GM13976 (cell line): ENCODE measurements at regions not wholly inside any gene's neighbourhood (a gene's known extent, or its start where the extent isn't known, plus 50 kb on each side); places are given as distances from the start of the nearest gene placed in this dataset.

Source experiments
- DNase-seq: peaks from one replicate; pipeline ENCODE4 v3.0.0; 2012; ENCODE audit warnings: low spot score
- in situ Hi-C: fragments of 300-500 bp; cut with MboI; formaldehyde crosslinking; loops from one replicate; pipeline ENCODE4 v1.12.0; 2022; ENCODE audit warnings: low sequenced_read_pairs, mixed read lengths, inconsistent platforms; ENCODE audit not compliant: unreplicated experiment
- TF ChIP-seq, protein P1 (sequence below): IDR thresholded peaks from 2 replicates; pipeline ENCODE4 v1.5.1; 2012; ENCODE audit warnings: borderline replicate concordance, mild to moderate bottlenecking; ENCODE audit not compliant: insufficient read depth; ENCODE audit errors: extremely low read depth, missing control alignments, control extremely low read depth

DNA sequence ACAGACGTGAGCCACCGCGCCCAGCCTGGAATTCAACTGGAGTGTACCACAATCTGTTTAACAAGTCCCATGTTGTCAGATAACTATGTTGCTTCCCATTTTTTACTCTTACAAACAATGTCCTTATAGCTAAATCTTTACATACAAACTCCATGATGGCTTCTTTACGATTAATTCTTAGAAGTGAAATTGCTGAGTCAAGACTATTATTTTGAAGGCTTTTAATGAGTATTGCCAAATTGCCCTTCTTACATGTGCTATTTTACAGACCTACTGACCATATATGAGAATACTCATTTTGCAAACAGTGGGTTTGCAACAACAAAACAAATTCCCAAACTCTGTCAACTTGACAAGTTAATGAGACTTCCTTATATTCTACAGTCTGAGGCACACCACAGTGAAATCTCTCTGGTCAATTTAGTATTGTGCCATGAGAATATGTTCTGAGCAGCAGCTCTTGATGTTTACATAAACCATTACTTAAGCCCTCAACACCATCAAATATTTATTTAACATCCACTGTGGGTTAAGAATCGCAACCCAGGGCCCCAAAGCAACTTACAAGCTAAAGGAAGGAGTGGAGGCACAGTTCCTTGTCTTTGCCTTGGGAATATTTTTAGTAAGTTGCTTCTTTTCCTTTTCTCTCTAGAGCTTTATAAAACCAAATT lies 128.5 kb downstream of the SPRY1 start:
- no peak for DNase-seq
- TF ChIP-seq, protein P1, sequence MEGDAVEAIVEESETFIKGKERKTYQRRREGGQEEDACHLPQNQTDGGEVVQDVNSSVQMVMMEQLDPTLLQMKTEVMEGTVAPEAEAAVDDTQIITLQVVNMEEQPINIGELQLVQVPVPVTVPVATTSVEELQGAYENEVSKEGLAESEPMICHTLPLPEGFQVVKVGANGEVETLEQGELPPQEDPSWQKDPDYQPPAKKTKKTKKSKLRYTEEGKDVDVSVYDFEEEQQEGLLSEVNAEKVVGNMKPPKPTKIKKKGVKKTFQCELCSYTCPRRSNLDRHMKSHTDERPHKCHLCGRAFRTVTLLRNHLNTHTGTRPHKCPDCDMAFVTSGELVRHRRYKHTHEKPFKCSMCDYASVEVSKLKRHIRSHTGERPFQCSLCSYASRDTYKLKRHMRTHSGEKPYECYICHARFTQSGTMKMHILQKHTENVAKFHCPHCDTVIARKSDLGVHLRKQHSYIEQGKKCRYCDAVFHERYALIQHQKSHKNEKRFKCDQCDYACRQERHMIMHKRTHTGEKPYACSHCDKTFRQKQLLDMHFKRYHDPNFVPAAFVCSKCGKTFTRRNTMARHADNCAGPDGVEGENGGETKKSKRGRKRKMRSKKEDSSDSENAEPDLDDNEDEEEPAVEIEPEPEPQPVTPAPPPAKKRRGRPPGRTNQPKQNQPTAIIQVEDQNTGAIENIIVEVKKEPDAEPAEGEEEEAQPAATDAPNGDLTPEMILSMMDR, result no peak
- in situ Hi-C loops, result no loop called here

GRCh38 chr4:123526511-123526910 lies 129.9 kb downstream of the SPRY1 start:
- in situ Hi-C loops, result no loop called here

GRCh38 chr4:123528501-123529277 lies 132.1 kb downstream of the SPRY1 start:
- DNase-seq, result no peak
- in situ Hi-C loops, result no loop called here
- TF ChIP-seq, protein P1, result no peak

More at GRCh38 chr4:123526511-123526910, 129.9 kb downstream of the SPRY1 start:
- TF ChIP-seq, protein P1, result no peak
- DNase-seq, result no peak

GRCh38 chr4:123529278-123529568 lies 132.6 kb downstream of the SPRY1 start:
- in situ Hi-C loops, result no loop called here

GRCh38 chr4:123530357-123530756 lies 133.8 kb downstream of the SPRY1 start:
- DNase-seq, result no peak
- TF ChIP-seq, protein P1, result no peak
- in situ Hi-C loops, result no loop called here

More at GRCh38 chr4:123529278-123529568, 132.6 kb downstream of the SPRY1 start:
- TF ChIP-seq, protein P1, result no peak
- DNase-seq, result no peak

DNA sequence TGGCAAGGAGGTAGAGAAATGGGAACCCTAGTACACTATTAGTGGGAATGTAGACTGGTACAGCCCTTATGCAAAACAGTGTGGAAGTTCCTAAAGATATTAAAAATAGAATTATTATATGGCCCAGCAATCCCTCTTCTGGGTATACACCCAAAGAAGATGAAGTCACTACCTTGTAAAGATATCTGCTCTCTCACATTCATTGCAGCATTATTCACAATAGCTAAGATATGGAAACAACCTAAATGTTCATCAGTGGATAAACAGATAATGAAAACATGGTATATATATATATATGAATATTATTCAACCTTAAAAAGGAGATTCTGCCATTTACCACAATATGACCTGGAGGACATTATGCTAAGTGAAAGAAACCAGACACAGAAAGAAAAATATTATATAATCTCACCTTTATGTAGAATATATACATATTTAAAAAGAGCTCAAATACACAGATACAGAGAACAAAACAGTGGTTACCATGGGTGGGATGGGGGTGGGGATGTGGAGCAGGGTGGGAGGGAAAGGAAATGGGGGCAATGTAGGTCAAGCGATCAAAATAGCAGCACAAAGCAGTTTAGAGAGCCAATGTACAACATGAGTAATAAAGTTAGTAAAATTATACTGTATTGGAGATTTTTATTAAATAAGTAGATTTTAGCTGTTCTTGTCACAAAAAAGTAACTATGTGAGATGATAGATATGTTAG lies 138.6 kb downstream of the SPRY1 start:
- in situ Hi-C loops, result no loop called here
- TF ChIP-seq, protein P1, result no peak
- DNase-seq, result no peak
